ENCODE measurements at regions not wholly inside any gene's neighbourhood (a gene's known extent, or its start where the extent isn't known, plus 50 kb on each side); places are given as distances from the start of the nearest gene placed in this dataset.

DNA sequence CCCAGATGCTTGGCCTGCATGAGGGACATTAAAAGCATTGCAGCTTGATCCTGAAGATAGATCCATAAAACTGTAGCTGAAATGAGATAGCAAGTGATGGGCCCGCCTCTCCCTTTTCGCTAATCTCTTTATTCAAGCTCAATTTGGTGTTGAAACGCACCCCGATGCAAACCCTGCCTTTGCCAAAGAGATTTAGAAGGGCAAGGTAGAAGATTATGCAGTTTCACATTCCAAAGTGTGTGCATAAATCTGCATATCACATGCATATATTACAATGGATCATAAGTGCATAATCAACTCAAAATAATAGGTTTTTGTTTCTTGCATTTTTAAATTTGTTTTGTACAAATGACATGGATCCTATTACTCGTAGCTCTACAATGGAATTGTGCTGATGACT, 80.1 kb upstream of the SHANK2 start:
- Histone ChIP-seq H3K4me3 (ENCODE audit: low read depth, low read length) (no peak overlapping the region), H3K27ac (ENCODE audit: low read depth, low read length) (no peak overlapping the region), H3K9ac (ENCODE audit: low read length) (no peak overlapping the region), H3K36me3 (ENCODE audit: control insufficient read depth, insufficient read depth, low read length) (no peaks in the 10 kb centered on the region), H3K9me3 (ENCODE audit: control insufficient read depth, insufficient read depth, low read depth, low read length) (peaks cover 56% of the 10 kb centered on the region), H3K4me1 (ENCODE audit: control insufficient read depth, insufficient read depth, low read length) (no peaks in the 10 kb centered on the region), H3K27me3 (ENCODE audit: control insufficient read depth, insufficient read depth, low read length) (peaks cover 8% of the 10 kb centered on the region; the same call in 1 of the 2 replicates)

DNA sequence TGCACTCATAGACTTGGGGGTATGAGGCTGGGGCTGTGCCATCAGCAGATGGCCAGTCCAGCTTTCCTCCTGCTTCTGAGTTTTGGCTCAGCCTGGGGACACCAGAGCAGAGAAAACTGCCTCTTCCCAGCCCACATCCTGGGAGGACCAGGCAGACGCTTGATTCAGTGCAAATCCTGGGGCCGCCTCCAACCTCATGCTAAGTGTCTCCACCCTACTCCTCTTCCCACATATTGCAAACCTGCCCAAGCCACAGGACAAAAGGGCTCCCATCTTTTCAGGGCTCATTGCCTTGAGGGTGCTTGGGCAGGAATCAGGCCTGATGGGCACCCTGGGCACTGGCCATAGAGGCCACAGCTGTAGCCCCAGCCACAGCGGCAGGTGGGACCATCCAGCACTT, 79.7 kb upstream of the SHANK2 start:
- Histone ChIP-seq H3K9me3 (ENCODE audit: control insufficient read depth, insufficient read depth, low read depth, low read length) (peaks cover 56% of the 10 kb centered on the region), H3K4me3 (ENCODE audit: low read depth, low read length) (no peak overlapping the region), H3K4me1 (ENCODE audit: control insufficient read depth, insufficient read depth, low read length) (no peaks in the 10 kb centered on the region), H3K36me3 (ENCODE audit: control insufficient read depth, insufficient read depth, low read length) (no peaks in the 10 kb centered on the region), H3K27ac (ENCODE audit: low read depth, low read length) (no peak overlapping the region), H3K9ac (ENCODE audit: low read length) (no peak overlapping the region), H3K27me3 (ENCODE audit: control insufficient read depth, insufficient read depth, low read length) (peaks cover 4% of the 10 kb centered on the region; the same call in 1 of the 2 replicates)

- Histone ChIP-seq H3K9ac (ENCODE audit: low read length) (no peak overlapping the region), H3K4me3 (ENCODE audit: low read depth, low read length) (no peak overlapping the region), H3K4me1 (ENCODE audit: control insufficient read depth, insufficient read depth, low read length) (no peaks in the 10 kb centered on the region), H3K27me3 (ENCODE audit: control insufficient read depth, insufficient read depth, low read length) (peaks cover 5% of the 10 kb centered on the region), H3K9me3 (ENCODE audit: control insufficient read depth, insufficient read depth, low read depth, low read length) (peaks cover 54% of the 10 kb centered on the region), H3K36me3 (ENCODE audit: control insufficient read depth, insufficient read depth, low read length) (no peaks in the 10 kb centered on the region), H3K27ac (ENCODE audit: low read depth, low read length) (no peak overlapping the region)
These were observed 79.3 kb upstream of the SHANK2 start for GRCh38 chr11:71331631-71332030.

DNA sequence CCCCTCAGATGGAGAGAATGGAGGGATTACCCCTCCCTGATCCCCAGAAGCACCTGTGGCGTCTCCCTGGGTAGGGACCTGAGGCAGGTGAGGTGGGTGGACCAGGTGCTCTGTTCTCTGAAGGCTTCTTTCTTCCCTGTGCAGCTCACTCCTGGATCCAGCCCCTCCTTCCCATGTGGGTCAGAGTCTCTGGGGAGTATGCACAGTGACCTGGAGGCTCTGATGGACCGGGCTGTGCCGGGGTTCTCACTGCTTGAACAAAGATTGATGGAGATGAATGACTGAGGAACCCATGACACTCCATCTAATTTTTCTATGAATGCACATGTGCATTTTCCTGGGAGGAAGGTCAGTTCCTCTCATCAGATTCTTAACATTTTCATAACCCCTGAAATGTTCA, 78.6 kb upstream of the SHANK2 start:
- peaks cover 54% of the 10 kb centered on the region for H3K9me3 ChIP-seq (ENCODE audit: control insufficient read depth, insufficient read depth, low read depth, low read length)
- no peak overlapping the region for H3K9ac ChIP-seq (ENCODE audit: low read length)
- H3K4me3 ChIP-seq (ENCODE audit: low read depth, low read length), result no peak overlapping the region
- H3K27me3 ChIP-seq (ENCODE audit: control insufficient read depth, insufficient read depth, low read length), result peaks cover 7% of the 10 kb centered on the region
- no peaks in the 10 kb centered on the region for H3K4me1 ChIP-seq (ENCODE audit: control insufficient read depth, insufficient read depth, low read length)
- H3K36me3 ChIP-seq (ENCODE audit: control insufficient read depth, insufficient read depth, low read length), result no peaks in the 10 kb centered on the region
- H3K27ac ChIP-seq (ENCODE audit: low read depth, low read length), result no peak overlapping the region

GRCh38 chr11:71330349-71330748, 78.0 kb upstream of the SHANK2 start:
- no peak overlapping the region for H3K9ac ChIP-seq (ENCODE audit: low read length)
- H3K27ac ChIP-seq (ENCODE audit: low read depth, low read length), result no peak overlapping the region
- H3K4me1 ChIP-seq (ENCODE audit: control insufficient read depth, insufficient read depth, low read length), result no peaks in the 10 kb centered on the region
- no peaks in the 10 kb centered on the region for H3K36me3 ChIP-seq (ENCODE audit: control insufficient read depth, insufficient read depth, low read length)
- H3K27me3 ChIP-seq (ENCODE audit: control insufficient read depth, insufficient read depth, low read length), result peaks cover 5% of the 10 kb centered on the region
- H3K9me3 ChIP-seq (ENCODE audit: control insufficient read depth, insufficient read depth, low read depth, low read length), result peaks cover 52% of the 10 kb centered on the region
- no peak overlapping the region for H3K4me3 ChIP-seq (ENCODE audit: low read depth, low read length)

- Histone ChIP-seq H3K4me1 (ENCODE audit: control insufficient read depth, insufficient read depth, low read length) (no peaks in the 10 kb centered on the region), H3K27me3 (ENCODE audit: control insufficient read depth, insufficient read depth, low read length) (peaks cover 4% of the 10 kb centered on the region; the same call in 1 of the 2 replicates)
These were observed 77.4 kb upstream of the SHANK2 start for GRCh38 chr11:71329786-71330185.

DNA sequence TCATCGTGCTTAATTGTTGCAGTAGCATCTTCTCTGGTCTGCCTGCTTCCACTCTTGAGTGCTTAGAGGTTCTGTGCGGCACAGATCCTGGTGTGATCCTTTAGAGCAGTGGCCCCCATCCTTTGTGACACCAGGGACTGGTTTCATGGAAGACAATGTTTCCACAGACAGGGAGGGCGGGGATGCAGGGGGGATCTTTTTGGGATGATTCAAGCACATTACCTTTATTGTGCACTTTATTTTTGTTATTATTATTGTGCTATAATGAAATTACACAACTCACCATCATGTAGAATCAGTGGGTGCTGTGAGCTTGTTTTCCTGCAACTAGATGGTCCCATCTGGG, 76.8 kb upstream of the SHANK2 start:
- Histone ChIP-seq H3K36me3 (ENCODE audit: control insufficient read depth, insufficient read depth, low read length) (no peaks in the 10 kb centered on the region), H3K9me3 (ENCODE audit: control insufficient read depth, insufficient read depth, low read depth, low read length) (peaks cover 40% of the 10 kb centered on the region), H3K4me1 (ENCODE audit: control insufficient read depth, insufficient read depth, low read length) (no peaks in the 10 kb centered on the region), H3K9ac (ENCODE audit: low read length) (no peak overlapping the region), H3K27ac (ENCODE audit: low read depth, low read length) (no peak overlapping the region), H3K4me3 (ENCODE audit: low read depth, low read length) (no peak overlapping the region), H3K27me3 (ENCODE audit: control insufficient read depth, insufficient read depth, low read length) (peaks cover 4% of the 10 kb centered on the region; the same call in 1 of the 2 replicates)

More at GRCh38 chr11:71329786-71330185, 77.4 kb upstream of the SHANK2 start:
- H3K9ac ChIP-seq (ENCODE audit: low read length), result no peak overlapping the region
- H3K9me3 ChIP-seq (ENCODE audit: control insufficient read depth, insufficient read depth, low read depth, low read length), result peaks cover 46% of the 10 kb centered on the region
- H3K27ac ChIP-seq (ENCODE audit: low read depth, low read length), result no peak overlapping the region
- H3K4me3 ChIP-seq (ENCODE audit: low read depth, low read length), result no peak overlapping the region
- no peaks in the 10 kb centered on the region for H3K36me3 ChIP-seq (ENCODE audit: control insufficient read depth, insufficient read depth, low read length)

DNA sequence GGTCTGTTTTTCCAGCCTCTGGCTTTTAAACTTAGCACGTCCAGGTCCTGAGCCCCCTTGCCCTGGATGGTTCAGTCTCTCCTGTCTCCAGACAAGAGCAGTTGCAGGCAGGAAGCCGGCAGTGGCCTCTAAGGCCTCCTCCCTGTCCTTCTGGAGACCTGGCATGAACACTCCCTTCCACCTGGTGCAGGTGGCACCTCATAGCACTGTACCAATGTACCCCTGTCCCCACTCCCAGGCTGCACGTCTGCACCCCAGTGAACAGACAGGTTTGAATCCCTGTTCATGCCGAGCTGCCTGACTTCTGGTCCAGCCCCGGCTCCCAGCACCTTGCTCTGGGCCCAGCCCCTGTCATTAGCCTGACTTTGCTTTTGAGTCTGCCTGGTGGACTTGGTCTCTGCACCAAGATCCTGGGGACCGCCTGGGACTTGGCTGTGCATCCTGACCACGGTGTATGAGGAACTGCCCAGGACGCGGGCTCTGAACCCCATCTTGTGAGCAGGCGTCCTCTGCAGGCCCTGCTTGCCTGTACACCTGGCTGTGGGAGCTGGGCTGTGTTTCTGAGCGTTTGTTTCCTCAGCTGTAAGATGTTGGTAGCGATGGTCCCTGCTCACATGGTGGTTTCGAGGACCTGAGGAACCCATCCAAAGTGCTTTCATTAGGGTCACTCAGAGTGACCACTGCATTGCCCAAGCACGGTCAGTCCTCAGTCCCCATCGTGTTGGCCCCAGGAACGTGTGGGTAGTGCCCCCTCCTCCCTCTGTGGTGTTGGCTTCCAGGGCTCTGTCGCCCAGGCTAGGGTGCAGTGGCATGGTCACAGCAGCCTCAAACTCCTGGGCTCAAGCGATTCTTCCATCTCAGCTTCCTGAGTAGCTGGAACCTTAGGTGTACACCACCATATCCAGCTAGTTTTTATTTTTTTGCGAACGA, 75.0 kb upstream of the SHANK2 start:
- Histone ChIP-seq H3K9me3 (ENCODE audit: control insufficient read depth, insufficient read depth, low read depth, low read length) (peaks cover 23% of the 10 kb centered on the region), H3K36me3 (ENCODE audit: control insufficient read depth, insufficient read depth, low read length) (no peaks in the 10 kb centered on the region), H3K4me3 (ENCODE audit: low read depth, low read length) (no peak overlapping the region), H3K27me3 (ENCODE audit: control insufficient read depth, insufficient read depth, low read length) (peaks cover 4% of the 10 kb centered on the region), H3K4me1 (ENCODE audit: control insufficient read depth, insufficient read depth, low read length) (no peaks in the 10 kb centered on the region), H3K9ac (ENCODE audit: low read length) (no peak overlapping the region), H3K27ac (ENCODE audit: low read depth, low read length) (no peak overlapping the region)

- no peak overlapping the region for H3K9ac ChIP-seq (ENCODE audit: low read length)
- no peaks in the 10 kb centered on the region for H3K36me3 ChIP-seq (ENCODE audit: control insufficient read depth, insufficient read depth, low read length)
- H3K27me3 ChIP-seq (ENCODE audit: control insufficient read depth, insufficient read depth, low read length), result peaks cover 4% of the 10 kb centered on the region
- no peak overlapping the region for H3K27ac ChIP-seq (ENCODE audit: low read depth, low read length)
- H3K9me3 ChIP-seq (ENCODE audit: control insufficient read depth, insufficient read depth, low read depth, low read length), result peaks cover 13% of the 10 kb centered on the region
- H3K4me1 ChIP-seq (ENCODE audit: control insufficient read depth, insufficient read depth, low read length), result no peaks in the 10 kb centered on the region
- H3K4me3 ChIP-seq (ENCODE audit: low read depth, low read length), result no peak overlapping the region
These were observed 74.1 kb upstream of the SHANK2 start for GRCh38 chr11:71326328-71326940.

GRCh38 chr11:71325418-71326327, 73.3 kb upstream of the SHANK2 start:
- Histone ChIP-seq H3K27me3 (ENCODE audit: control insufficient read depth, insufficient read depth, low read length) (peaks cover 4% of the 10 kb centered on the region), H3K9ac (ENCODE audit: low read length) (no peak overlapping the region), H3K36me3 (ENCODE audit: control insufficient read depth, insufficient read depth, low read length) (no peaks in the 10 kb centered on the region), H3K9me3 (ENCODE audit: control insufficient read depth, insufficient read depth, low read depth, low read length) (peaks cover 13% of the 10 kb centered on the region), H3K4me1 (ENCODE audit: control insufficient read depth, insufficient read depth, low read length) (no peaks in the 10 kb centered on the region), H3K27ac (ENCODE audit: low read depth, low read length) (no peak overlapping the region), H3K4me3 (ENCODE audit: low read depth, low read length) (no peak overlapping the region)

All from HUES6 (cell line).